Right atrium auricular region (tissue), 2 donors: ENCODE measurements at regions not wholly inside any gene's neighbourhood (a gene's known extent, or its start where the extent isn't known, plus 50 kb on each side); places are given as distances from the start of the nearest gene placed in this dataset.
"Not testable (repeated sequence)": the region's sequence is repeated elsewhere in the genome, so short reads cannot be mapped to it uniquely, and the experiment has no call there.

ENCODE experiments used
- DNase-seq: peaks from one replicate; pipeline ENCODE4 v3.0.0-alpha.2; 2019; ENCODE audit warnings: low spot score
- H3K27ac ChIP-seq, 2 donors: fragments of 200-600 bp; sonication (generic); 1 replicate in 1 of 2; 2 replicates in 1 of 2; pipeline ENCODE4 v1.5.1; 2016 to 2019
- H3K27me3 ChIP-seq, 2 donors: fragments of 200-600 bp; sonication (generic); one replicate each; pipeline versions ENCODE4 v1.5.1 to v1.6.0; 2017 to 2019
- H3K36me3 ChIP-seq: fragments of 200-600 bp; sonication (generic); one replicate; pipeline ENCODE4 v1.5.1; 2016
- H3K4me1 ChIP-seq, 2 donors: fragments of 200-600 bp; sonication (generic); one replicate each; pipeline versions ENCODE4 v1.5.1 to v1.6.0; 2017 to 2019
- H3K4me3 ChIP-seq, 2 donors: fragments of 200-600 bp; sonication (generic); 1 replicate in 1 of 2; 2 replicates in 1 of 2; pipeline ENCODE4 v1.5.1; 2017 to 2019; ENCODE audit warnings: mild to moderate bottlenecking in 1 of 2, moderate library complexity in 1 of 2
- H3K9me3 ChIP-seq, 2 donors: fragments of 200-600 bp; sonication (generic); one replicate each; pipeline ENCODE4 v1.5.1; 2019
- CTCF ChIP-seq, 2 donors: fragments of 200-600 bp; sonication (generic); IDR thresholded peaks; one replicate each; pipeline ENCODE4 v1.5.1; 2019; ENCODE audit warnings: antibody characterized with exemption in 2 of 2

GRCh38 chr15:96187341-96188305, 142.9 kb upstream of the NR2F2 start:
- no peak for DNase-seq
- no peaks in the 10 kb centered on the region for H3K36me3 ChIP-seq
- H3K9me3 ChIP-seq = no peaks in the 10 kb centered on the region
- H3K4me3 ChIP-seq = no peak overlapping the region
- no peak for TF ChIP-seq CTCF (IDR thresholded peaks at IDR 0.05)
- H3K27ac ChIP-seq = no peak overlapping the region
- H3K27me3 ChIP-seq = no peaks in the 10 kb centered on the region
- no peaks in the 10 kb centered on the region for H3K4me1 ChIP-seq

- H3K4me3 ChIP-seq = no peak overlapping the region
- H3K27me3 ChIP-seq = no peaks in the 10 kb centered on the region
- H3K27ac ChIP-seq = no peak overlapping the region
- H3K36me3 ChIP-seq = no peaks in the 10 kb centered on the region
- no peak for DNase-seq
- H3K4me1 ChIP-seq = no peaks in the 10 kb centered on the region
- no peaks in the 10 kb centered on the region for H3K9me3 ChIP-seq
- no peak for TF ChIP-seq CTCF (IDR thresholded peaks at IDR 0.05)
Measured at GRCh38 chr15:96197721-96198120, 132.8 kb upstream of the NR2F2 start.

- no peak for DNase-seq
- H3K36me3 ChIP-seq = no peaks in the 10 kb centered on the region
- no peak overlapping the region for H3K4me3 ChIP-seq
- no peak overlapping the region for H3K27ac ChIP-seq
- no peak for TF ChIP-seq CTCF (IDR thresholded peaks at IDR 0.05)
- no peaks in the 10 kb centered on the region for H3K27me3 ChIP-seq
- no peaks in the 10 kb centered on the region for H3K9me3 ChIP-seq
- no peaks in the 10 kb centered on the region for H3K4me1 ChIP-seq
Measured at GRCh38 chr15:96199111-96199510, 131.4 kb upstream of the NR2F2 start.

DNA sequence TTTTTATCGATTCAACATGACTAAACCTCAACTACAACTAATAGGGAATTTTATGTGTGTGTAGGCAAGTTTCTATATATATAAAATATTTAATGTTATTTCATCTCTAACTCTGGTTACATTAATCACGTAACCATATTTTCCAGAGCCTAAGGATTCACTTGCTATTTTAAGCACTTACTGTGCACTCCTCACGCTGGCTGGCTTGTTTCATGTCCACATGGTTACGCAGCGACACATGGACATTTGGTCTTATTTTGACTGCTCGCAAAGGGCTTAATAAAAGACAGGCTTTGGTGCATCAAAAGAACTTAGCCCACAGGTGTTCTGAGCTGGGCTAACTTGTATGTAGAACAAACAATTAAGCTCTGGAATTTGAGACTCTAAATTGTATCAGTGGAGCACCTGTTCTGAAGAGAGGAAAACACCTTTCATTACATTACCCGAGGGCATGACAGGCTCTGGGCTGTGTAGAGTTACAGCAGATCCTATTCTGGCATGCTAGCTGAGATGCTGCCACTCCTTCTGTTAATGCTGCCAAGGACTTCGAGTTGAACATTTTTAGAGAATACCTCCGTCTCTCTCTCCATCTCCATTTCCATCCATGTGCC, 130.0 kb upstream of the NR2F2 start:
- Histone ChIP-seq H3K4me1 (no peaks in the 10 kb centered on the region), H3K36me3 (no peaks in the 10 kb centered on the region), H3K27ac (no peak overlapping the region), H3K9me3 (no peaks in the 10 kb centered on the region), H3K27me3 (no peaks in the 10 kb centered on the region), H3K4me3 (no peak overlapping the region)
- no peak for TF ChIP-seq CTCF (IDR thresholded peaks at IDR 0.05)
- DNase-seq = no peak

DNA sequence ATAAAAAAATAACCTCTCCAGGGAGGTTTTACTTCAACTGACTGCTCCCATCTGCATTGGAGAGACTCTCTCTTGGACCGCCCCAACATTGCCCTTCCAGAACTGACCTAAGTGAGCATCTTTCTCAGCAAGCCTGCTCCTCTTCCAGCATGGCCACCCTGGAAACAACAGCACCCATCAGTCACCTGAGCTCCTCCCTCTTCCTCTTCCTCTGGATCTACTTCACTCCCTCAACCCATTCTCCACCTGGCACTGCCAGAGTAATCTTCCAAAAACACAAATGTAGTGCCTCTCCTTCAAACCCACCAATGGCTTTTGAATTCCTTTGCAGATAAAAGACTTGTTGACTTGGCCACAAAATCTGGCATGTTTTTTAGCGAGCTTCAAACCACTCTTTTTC, 128.8 kb upstream of the NR2F2 start:
- no peak for DNase-seq
- no peaks in the 10 kb centered on the region for H3K36me3 ChIP-seq
- no peak overlapping the region for H3K27ac ChIP-seq
- H3K4me3 ChIP-seq = no peak overlapping the region
- H3K9me3 ChIP-seq = no peaks in the 10 kb centered on the region
- no peak for TF ChIP-seq CTCF (IDR thresholded peaks at IDR 0.05)
- H3K4me1 ChIP-seq = no peaks in the 10 kb centered on the region
- no peaks in the 10 kb centered on the region for H3K27me3 ChIP-seq

- H3K4me3 ChIP-seq, H3K4me1 ChIP-seq, H3K9me3 ChIP-seq, H3K27ac ChIP-seq, DNase-seq, H3K27me3 ChIP-seq, H3K36me3 ChIP-seq: not testable (repeated sequence)
Measured at GRCh38 chr15:96205588-96205987, 124.9 kb upstream of the NR2F2 start.
